ENCODE measurements at regions not wholly inside any gene's neighbourhood (a gene's known extent, or its start where the extent isn't known, plus 50 kb on each side); places are given as distances from the start of the nearest gene placed in this dataset.

DNA sequence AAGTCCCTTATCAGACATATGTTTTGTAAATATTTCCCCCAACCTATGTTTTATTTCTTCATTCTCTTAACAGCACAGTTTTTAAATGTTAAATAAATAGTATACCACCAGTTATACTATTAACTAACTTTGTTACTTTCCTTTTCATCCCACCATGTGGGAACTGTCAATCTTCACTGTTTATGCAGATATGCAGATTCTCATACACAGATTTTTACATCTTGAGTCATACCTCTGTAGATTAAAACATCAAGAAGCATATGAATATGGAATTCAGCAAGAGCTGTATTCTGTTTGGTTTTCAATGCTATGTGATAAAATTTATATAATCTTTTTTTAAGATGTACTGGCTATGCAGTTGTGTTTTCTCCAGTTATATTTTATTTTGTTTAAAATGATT lies 566.3 kb downstream of the LIG4 start:
- no peak overlapping the region for H3K4me3 ChIP-seq
- H3K27me3 ChIP-seq = no peaks in the 10 kb centered on the region
- H3K4me1 ChIP-seq = no peaks in the 10 kb centered on the region
- H3K27ac ChIP-seq = no peak overlapping the region
- no peak for DNase-seq (ENCODE audit: low spot score in 2 of 2)
- TF ChIP-seq EP300 (IDR thresholded peaks at IDR 0.05) (no peak), POLR2AphosphoS5 (IDR thresholded peaks at IDR 0.05) (no peak), POLR2A (IDR thresholded peaks at IDR 0.05) (no peak)
- TF ChIP-seq, protein P1, sequence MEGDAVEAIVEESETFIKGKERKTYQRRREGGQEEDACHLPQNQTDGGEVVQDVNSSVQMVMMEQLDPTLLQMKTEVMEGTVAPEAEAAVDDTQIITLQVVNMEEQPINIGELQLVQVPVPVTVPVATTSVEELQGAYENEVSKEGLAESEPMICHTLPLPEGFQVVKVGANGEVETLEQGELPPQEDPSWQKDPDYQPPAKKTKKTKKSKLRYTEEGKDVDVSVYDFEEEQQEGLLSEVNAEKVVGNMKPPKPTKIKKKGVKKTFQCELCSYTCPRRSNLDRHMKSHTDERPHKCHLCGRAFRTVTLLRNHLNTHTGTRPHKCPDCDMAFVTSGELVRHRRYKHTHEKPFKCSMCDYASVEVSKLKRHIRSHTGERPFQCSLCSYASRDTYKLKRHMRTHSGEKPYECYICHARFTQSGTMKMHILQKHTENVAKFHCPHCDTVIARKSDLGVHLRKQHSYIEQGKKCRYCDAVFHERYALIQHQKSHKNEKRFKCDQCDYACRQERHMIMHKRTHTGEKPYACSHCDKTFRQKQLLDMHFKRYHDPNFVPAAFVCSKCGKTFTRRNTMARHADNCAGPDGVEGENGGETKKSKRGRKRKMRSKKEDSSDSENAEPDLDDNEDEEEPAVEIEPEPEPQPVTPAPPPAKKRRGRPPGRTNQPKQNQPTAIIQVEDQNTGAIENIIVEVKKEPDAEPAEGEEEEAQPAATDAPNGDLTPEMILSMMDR (IDR thresholded peaks at IDR 0.05) = no peak
- no peaks in the 10 kb centered on the region for H3K36me3 ChIP-seq
- H3K9me3 ChIP-seq = no peaks in the 10 kb centered on the region

DNA sequence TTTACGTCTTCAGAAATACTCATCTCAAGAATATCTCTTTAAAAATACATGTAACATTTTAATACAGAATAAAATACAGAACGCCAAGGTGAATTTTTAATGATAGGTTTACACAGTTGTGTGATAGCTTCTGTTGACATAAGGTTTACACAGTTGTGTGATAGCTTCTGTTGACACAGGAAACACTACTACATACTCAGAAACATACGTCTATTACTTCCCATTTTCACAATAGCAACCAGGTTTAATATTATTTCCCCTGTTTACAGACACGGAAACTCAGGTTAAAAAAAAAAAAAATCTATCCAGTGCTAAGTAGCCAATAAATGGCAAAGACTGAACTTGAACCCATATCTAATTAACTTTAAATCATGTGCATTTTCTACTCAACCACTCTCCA lies 571.2 kb downstream of the LIG4 start:
- Histone ChIP-seq H3K27ac (no peak overlapping the region), H3K9me3 (no peaks in the 10 kb centered on the region), H3K4me1 (no peaks in the 10 kb centered on the region), H3K27me3 (no peaks in the 10 kb centered on the region), H3K4me3 (no peak overlapping the region), H3K36me3 (no peaks in the 10 kb centered on the region)
- no peak for DNase-seq (ENCODE audit: low spot score in 2 of 2)
- WGBS = 80% methylated on average over 4 of the region's 4 CpGs
- TF ChIP-seq EP300 (IDR thresholded peaks at IDR 0.05) = no peak
- no peak for TF ChIP-seq POLR2A (IDR thresholded peaks at IDR 0.05)
- no peak for TF ChIP-seq POLR2AphosphoS5 (IDR thresholded peaks at IDR 0.05)
- TF ChIP-seq, protein P1 (IDR thresholded peaks at IDR 0.05) = no peak

DNA sequence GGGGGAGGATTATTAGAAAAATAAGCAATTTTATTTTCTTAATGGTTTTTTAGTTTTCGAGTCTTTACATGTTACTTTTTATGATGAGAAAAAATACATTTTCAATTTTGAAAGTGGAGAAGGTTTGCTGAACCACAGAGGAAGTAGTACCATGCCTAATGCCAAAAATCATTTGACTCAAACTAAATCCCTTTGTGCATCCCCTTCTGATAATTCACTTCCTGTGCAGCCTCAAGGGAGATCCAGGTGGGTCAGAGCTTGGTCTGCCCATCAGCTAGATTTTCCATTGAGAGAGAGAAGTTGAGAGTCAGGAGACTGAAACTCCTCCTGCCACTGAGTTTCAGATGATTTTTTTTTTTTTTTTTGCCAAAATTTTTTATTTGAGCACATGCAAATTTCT lies 571.7 kb downstream of the LIG4 start:
- no peaks in the 10 kb centered on the region for H3K27me3 ChIP-seq
- TF ChIP-seq EP300 (IDR thresholded peaks at IDR 0.05) (no peak), POLR2A (IDR thresholded peaks at IDR 0.05) (no peak), POLR2AphosphoS5 (IDR thresholded peaks at IDR 0.05) (no peak)
- TF ChIP-seq, protein P1 (IDR thresholded peaks at IDR 0.05) = no peak
- no peaks in the 10 kb centered on the region for H3K36me3 ChIP-seq
- no peak for DNase-seq (ENCODE audit: low spot score in 2 of 2)
- no peaks in the 10 kb centered on the region for H3K4me1 ChIP-seq
- WGBS = 85% methylated on average over 1 of the region's 1 CpG
- no peaks in the 10 kb centered on the region for H3K9me3 ChIP-seq
- no peak overlapping the region for H3K4me3 ChIP-seq
- H3K27ac ChIP-seq = no peak overlapping the region

DNA sequence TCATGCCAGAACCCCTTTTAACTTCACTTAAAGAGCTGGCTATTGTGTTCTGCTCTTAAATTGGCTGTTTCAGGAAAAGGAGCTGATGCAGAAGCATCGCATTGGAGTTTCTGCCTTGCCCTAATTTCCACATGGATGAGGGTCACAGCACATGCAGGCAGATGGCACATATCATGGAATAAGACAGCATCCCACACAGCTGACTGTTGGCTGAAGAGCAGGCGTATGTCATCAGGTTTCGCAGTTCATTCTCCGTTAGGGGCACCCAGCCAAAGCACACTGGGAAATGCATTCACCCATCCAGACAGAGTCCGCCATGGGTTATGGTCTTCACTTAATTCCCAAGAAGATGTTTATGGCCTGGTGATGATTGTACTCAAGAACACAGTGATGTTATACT lies 572.5 kb downstream of the LIG4 start:
- Histone ChIP-seq H3K9me3 (no peaks in the 10 kb centered on the region), H3K27ac (no peak overlapping the region), H3K36me3 (no peaks in the 10 kb centered on the region), H3K4me3 (no peak overlapping the region), H3K27me3 (no peaks in the 10 kb centered on the region), H3K4me1 (no peaks in the 10 kb centered on the region)
- TF ChIP-seq POLR2AphosphoS5 (IDR thresholded peaks at IDR 0.05) (no peak), EP300 (IDR thresholded peaks at IDR 0.05) (no peak), POLR2A (IDR thresholded peaks at IDR 0.05) (no peak)
- TF ChIP-seq, protein P1 (IDR thresholded peaks at IDR 0.05) = no peak
- DNase-seq (ENCODE audit: low spot score in 2 of 2) = no peak
- 76% methylated on average over 5 of the region's 5 CpGs for WGBS

DNA sequence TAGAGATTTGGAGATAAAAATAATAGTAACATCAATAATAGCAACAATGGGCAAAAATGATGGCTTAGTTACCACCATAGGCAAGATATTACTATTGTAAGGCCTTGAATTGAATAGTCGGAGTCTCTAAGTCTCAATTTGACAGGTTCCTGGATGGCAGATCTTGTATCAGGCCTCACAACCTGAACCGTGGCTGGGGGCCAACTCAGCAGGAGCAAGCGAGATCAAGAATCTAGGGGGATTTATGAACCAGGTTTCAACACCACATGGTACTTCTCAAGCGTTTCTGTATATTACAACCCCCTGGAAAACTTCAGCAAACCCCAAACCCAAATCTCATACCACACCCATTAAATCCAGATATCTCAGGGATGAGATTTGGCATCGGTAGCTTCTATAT lies 573.8 kb downstream of the LIG4 start:
- H3K4me1 ChIP-seq = no peaks in the 10 kb centered on the region
- no peak overlapping the region for H3K4me3 ChIP-seq
- WGBS = 63% methylated on average over 5 of the region's 5 CpGs
- no peaks in the 10 kb centered on the region for H3K27me3 ChIP-seq
- H3K9me3 ChIP-seq = no peaks in the 10 kb centered on the region
- DNase-seq (ENCODE audit: low spot score in 2 of 2) = no peak
- no peak overlapping the region for H3K27ac ChIP-seq
- H3K36me3 ChIP-seq = no peaks in the 10 kb centered on the region
- TF ChIP-seq POLR2A (IDR thresholded peaks at IDR 0.05) = no peak
- TF ChIP-seq, protein P1 (IDR thresholded peaks at IDR 0.05) = no peak
- TF ChIP-seq EP300 (IDR thresholded peaks at IDR 0.05) = no peak
- no peak for TF ChIP-seq POLR2AphosphoS5 (IDR thresholded peaks at IDR 0.05)
